ENCODE measurements at regions not wholly inside any gene's neighbourhood (a gene's known extent, or its start where the extent isn't known, plus 50 kb on each side); places are given as distances from the start of the nearest gene placed in this dataset.
A peak's percentile ranks its signal among the peaks of the same experiment; 100 is the strongest.
"Not testable (repeated sequence)": the region's sequence is repeated elsewhere in the genome, so short reads cannot be mapped to it uniquely, and the experiment has no call there.

- peak overlapping the region in 3 of 6 donors; percentile 31 to 51 (median 48) for H3K27ac Mint-ChIP-seq
- H3K27me3 Mint-ChIP-seq, result peaks cover 11 to 63% (median 26%) of the 10 kb centered on the region in 3 donors
- H3K9me3 Mint-ChIP-seq, result peaks cover 8 to 40% (median 27%) of the 10 kb centered on the region in 7 donors
These were observed 83.5 kb upstream of the MRI1 start for GRCh38 chr19:13680708-13681360.

DNA sequence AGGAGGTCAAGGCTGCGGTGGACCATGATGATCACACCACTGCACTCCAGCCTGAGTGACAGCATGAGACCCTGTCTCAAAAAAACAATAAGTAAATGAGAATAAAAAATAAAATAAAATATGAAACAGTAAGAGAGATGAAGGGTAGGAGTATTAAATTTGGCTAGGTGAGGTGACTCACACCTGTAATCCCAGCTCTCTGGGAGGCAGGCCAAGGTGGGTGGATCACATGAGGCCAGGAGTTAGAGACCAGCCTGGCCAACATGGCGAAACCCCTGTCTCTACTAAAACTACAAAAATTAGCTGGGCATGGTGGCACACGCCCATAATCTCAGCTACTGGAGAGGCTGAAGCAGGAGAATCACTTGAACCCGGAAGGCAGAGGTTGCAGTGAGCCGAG, 87.4 kb upstream of the MRI1 start:
- not testable (repeated sequence) for H3K4me3 Mint-ChIP-seq, DNase-seq
- peaks cover 12 to 57% (median 31%) of the 10 kb centered on the region in 7 donors for H3K9me3 Mint-ChIP-seq

More at GRCh38 chr19:13680708-13681360, 83.5 kb upstream of the MRI1 start:
- H3K4me3 Mint-ChIP-seq; ATAC-seq (ENCODE audit: low read depth in 2 of 2); DNase-seq; H3K4me1 Mint-ChIP-seq: not testable (repeated sequence)
- H3K36me3 Mint-ChIP-seq, result peaks cover 12 to 16% of the 10 kb centered on the region in 2 donors

GRCh38 chr19:13672480-13673175, 91.7 kb upstream of the MRI1 start:
- peaks cover 7 to 27% (median 15%) of the 10 kb centered on the region in 3 donors for H3K27me3 Mint-ChIP-seq
- H3K36me3 Mint-ChIP-seq, result not testable (repeated sequence)

More for the DNA sequence above, 87.4 kb upstream of the MRI1 start:
- H3K4me1 Mint-ChIP-seq; ATAC-seq (ENCODE audit: low read depth in 2 of 2); H3K27ac Mint-ChIP-seq: not testable (repeated sequence)
- Mint-ChIP-seq H3K36me3 (peaks cover 12 to 24% of the 10 kb centered on the region in 2 donors), H3K27me3 (peaks cover 7 to 44% (median 19%) of the 10 kb centered on the region in 3 donors)

GRCh38 chr19:13670846-13671245, 93.5 kb upstream of the MRI1 start:
- DNase-seq (no peak), ATAC-seq (ENCODE audit: low read depth in 2 of 2) (no peak)
- Mint-ChIP-seq H3K4me3 (no peak overlapping the region), H3K9me3 (peaks cover 2 to 22% (median 13%) of the 10 kb centered on the region in 7 donors), H3K27me3 (peaks cover 0 to 11% (median 3%) of the 10 kb centered on the region in 3 donors), H3K36me3 (peaks cover 0 to 8% of the 10 kb centered on the region in 2 donors), H3K4me1 (peaks cover 0 to 9% (median 6%) of the 10 kb centered on the region in 3 donors), H3K27ac (no peak overlapping the region)

More at GRCh38 chr19:13672480-13673175, 91.7 kb upstream of the MRI1 start:
- Mint-ChIP-seq H3K4me3 (peak overlapping the region in 1 of 8 donors; percentile 50), H3K9me3 (peaks cover 2 to 28% (median 13%) of the 10 kb centered on the region in 7 donors), H3K27ac (peak overlapping the region in 3 of 6 donors; percentile 57 to 93 (median 91))
- peak; percentile 44 for DNase-seq
- not testable (repeated sequence) for H3K4me1 Mint-ChIP-seq
- ATAC-seq (ENCODE audit: low read depth in 2 of 2), result peak; percentile 99 to 100

GRCh38 chr19:13669780-13670355, 94.5 kb upstream of the MRI1 start:
- no peak for ATAC-seq (ENCODE audit: low read depth in 2 of 2)
- Mint-ChIP-seq H3K4me3 (no peak overlapping the region), H3K9me3 (peaks cover 2 to 19% (median 13%) of the 10 kb centered on the region in 7 donors), H3K27ac (no peak overlapping the region), H3K36me3 (peaks cover 0 to 8% of the 10 kb centered on the region in 2 donors), H3K27me3 (peaks cover 0 to 7% (median 3%) of the 10 kb centered on the region in 3 donors), H3K4me1 (peaks cover 0 to 18% (median 14%) of the 10 kb centered on the region in 3 donors)
- DNase-seq, result no peak

GRCh38 chr19:13668964-13669363, 95.4 kb upstream of the MRI1 start:
- H3K27ac Mint-ChIP-seq, result no peak overlapping the region
- peaks cover 0 to 25% (median 17%) of the 10 kb centered on the region in 3 donors for H3K4me1 Mint-ChIP-seq
- H3K27me3 Mint-ChIP-seq, result peaks cover 0 to 3% (median 1%) of the 10 kb centered on the region in 3 donors
- H3K9me3 Mint-ChIP-seq, result peaks cover 2 to 19% (median 10%) of the 10 kb centered on the region in 7 donors
- H3K36me3 Mint-ChIP-seq, result peaks cover 0 to 8% of the 10 kb centered on the region in 2 donors
- DNase-seq (no peak), ATAC-seq (ENCODE audit: low read depth in 2 of 2) (no peak)
- no peak overlapping the region for H3K4me3 Mint-ChIP-seq

DNA sequence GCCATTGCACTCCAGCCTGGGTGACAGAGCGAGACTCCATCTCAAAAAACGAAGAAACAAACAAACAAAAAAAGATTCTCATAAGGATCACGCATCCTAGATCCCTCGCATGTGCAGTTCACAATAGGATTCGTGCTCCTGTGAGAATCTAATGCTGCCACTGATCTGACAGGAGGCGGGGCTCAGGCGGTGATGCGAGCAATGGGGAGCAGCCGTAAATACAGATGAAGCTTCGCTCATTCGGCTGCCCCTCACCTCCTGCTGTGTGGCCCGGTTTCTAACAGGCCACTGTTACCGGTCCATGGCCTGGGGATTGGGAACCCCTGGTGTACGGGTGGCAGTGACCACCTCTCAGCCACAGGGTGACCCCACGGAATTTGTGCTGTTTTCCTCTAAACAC, 98.2 kb upstream of the MRI1 start:
- DNase-seq (no peak), ATAC-seq (ENCODE audit: low read depth in 2 of 2) (no peak)
- peak overlapping the region in 1 of 8 donors; percentile 47 for H3K4me3 Mint-ChIP-seq
- H3K36me3 Mint-ChIP-seq, result no peaks in the 10 kb centered on the region
- no peaks in the 10 kb centered on the region for H3K27me3 Mint-ChIP-seq
- peaks cover 0 to 1% (median 0%) of the 10 kb centered on the region in 7 donors for H3K9me3 Mint-ChIP-seq
- peak overlapping the region in 1 of 6 donors; percentile 60 for H3K27ac Mint-ChIP-seq
- H3K4me1 Mint-ChIP-seq, result peaks cover 0 to 26% (median 13%) of the 10 kb centered on the region in 3 donors

GRCh38 chr19:13665125-13665905, 99.0 kb upstream of the MRI1 start:
- Mint-ChIP-seq H3K4me1 (peaks cover 0 to 26% (median 13%) of the 10 kb centered on the region in 3 donors), H3K27ac (peak overlapping the region in 5 of 6 donors; percentile 47 to 94 (median 88)), H3K9me3 (peaks cover 0 to under 1% (median 0%) of the 10 kb centered on the region in 7 donors), H3K4me3 (peak overlapping the region in 6 of 8 donors; percentile 64 to 87 (median 82)), H3K27me3 (no peaks in the 10 kb centered on the region), H3K36me3 (no peaks in the 10 kb centered on the region)
- peak in 1 of 2 donors; percentile 100 for ATAC-seq (ENCODE audit: low read depth in 2 of 2)
- peak; percentile 67 for DNase-seq

GRCh38 chr19:13652810-13653590, 111.3 kb upstream of the MRI1 start:
- Mint-ChIP-seq H3K36me3 (peaks cover 0 to 13% of the 10 kb centered on the region in 2 donors), H3K9me3 (peaks cover 3 to 18% (median 11%) of the 10 kb centered on the region in 7 donors), H3K4me3 (peak overlapping the region in 3 of 8 donors; percentile 5 to 39 (median 34)), H3K27ac (peak overlapping the region in 1 of 6 donors; percentile 43), H3K4me1 (peaks cover 5 to 13% (median 10%) of the 10 kb centered on the region in 3 donors), H3K27me3 (peaks cover 4 to 10% (median 4%) of the 10 kb centered on the region in 3 donors)
- DNase-seq, result no peak
- peak; percentile 41 to 77 for ATAC-seq (ENCODE audit: low read depth in 2 of 2)

GRCh38 chr19:13646758-13647157, 117.6 kb upstream of the MRI1 start:
- Mint-ChIP-seq H3K27me3 (peaks cover 17 to 31% (median 27%) of the 10 kb centered on the region in 3 donors), H3K27ac (no peak overlapping the region), H3K4me1 (peaks cover 0 to 4% (median 0%) of the 10 kb centered on the region in 3 donors), H3K9me3 (peaks cover 0 to 5% (median 3%) of the 10 kb centered on the region in 7 donors), H3K36me3 (peaks cover 4 to 6% of the 10 kb centered on the region in 2 donors), H3K4me3 (no peak overlapping the region)
- DNase-seq (no peak), ATAC-seq (ENCODE audit: low read depth in 2 of 2) (no peak)

- no peak for DNase-seq
- Mint-ChIP-seq H3K36me3 (peaks cover 5 to 7% of the 10 kb centered on the region in 2 donors), H3K4me1 (peaks cover 0 to 4% (median 2%) of the 10 kb centered on the region in 3 donors), H3K27me3 (peaks cover 21 to 33% (median 30%) of the 10 kb centered on the region in 3 donors), H3K4me3 (no peak overlapping the region), H3K27ac (no peak overlapping the region), H3K9me3 (peaks cover 0 to 6% (median 3%) of the 10 kb centered on the region in 7 donors)
- ATAC-seq (ENCODE audit: low read depth in 2 of 2), result no peak
These were observed 119.7 kb upstream of the MRI1 start for GRCh38 chr19:13644645-13645044.

DNA sequence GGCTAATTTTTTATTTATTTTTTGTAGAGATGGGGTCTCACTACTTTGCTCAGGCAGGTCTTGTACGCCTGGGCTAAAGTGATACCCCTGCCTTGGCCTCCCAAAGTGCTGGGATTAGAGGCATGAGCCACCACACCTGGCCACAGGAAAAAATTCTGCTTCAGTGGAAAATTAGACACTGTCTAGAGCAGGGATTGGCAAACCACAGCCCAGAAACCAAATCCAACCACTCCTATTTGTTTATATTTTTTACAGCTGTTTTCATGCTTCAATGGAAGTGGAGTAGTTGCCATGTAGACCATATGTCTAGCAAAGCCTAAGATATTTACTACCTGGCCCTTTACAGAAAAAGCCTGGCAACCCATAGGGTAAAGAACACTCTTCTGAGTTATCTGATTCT, 123.7 kb upstream of the MRI1 start:
- peaks cover 0 to 14% (median 6%) of the 10 kb centered on the region in 7 donors for H3K9me3 Mint-ChIP-seq
- peaks cover 0 to 8% (median 3%) of the 10 kb centered on the region in 3 donors for H3K4me1 Mint-ChIP-seq
- peaks cover 17 to 25% (median 22%) of the 10 kb centered on the region in 3 donors for H3K27me3 Mint-ChIP-seq
- no peak overlapping the region for H3K27ac Mint-ChIP-seq
- DNase-seq (no peak), ATAC-seq (ENCODE audit: low read depth in 2 of 2) (no peak)
- H3K36me3 Mint-ChIP-seq, result peaks cover 11 to 16% of the 10 kb centered on the region in 2 donors
- H3K4me3 Mint-ChIP-seq, result peak overlapping the region in 1 of 8 donors; percentile 52

All from naive B cell (primary cell).